IPS DF 6.9 (cell line): ENCODE measurements at regions not wholly inside any gene's neighbourhood (a gene's known extent, or its start where the extent isn't known, plus 50 kb on each side); places are given as distances from the start of the nearest gene placed in this dataset.

Experiments used
- DNase-seq: peaks from one replicate; pipeline ENCODE4 v3.0.0-alpha.2; 2013; ENCODE audit warnings: low read depth, low spot score
- H3K27ac ChIP-seq: one replicate; pipeline ENCODE4 v1.5.1; 2013; ENCODE audit warnings: low read length, control low read depth
- H3K27me3 ChIP-seq: 2 replicates; pipeline ENCODE4 v1.6.1; 2013; ENCODE audit warnings: mild to moderate bottlenecking, low read length; ENCODE audit not compliant: control insufficient read depth, insufficient read depth
- H3K36me3 ChIP-seq: 2 replicates; pipeline ENCODE4 v1.6.1; 2013; ENCODE audit warnings: low read length; ENCODE audit not compliant: control insufficient read depth, insufficient read depth
- H3K4me1 ChIP-seq: 2 replicates; pipeline ENCODE4 v1.6.1; 2013; ENCODE audit warnings: low read length; ENCODE audit not compliant: control insufficient read depth, insufficient read depth
- H3K4me3 ChIP-seq: 2 replicates; pipeline ENCODE4 v1.5.1; 2013; ENCODE audit warnings: mild to moderate bottlenecking, low read length
- H3K9me3 ChIP-seq: 2 replicates; pipeline ENCODE4 v1.6.1; 2013; ENCODE audit warnings: low read length, inconsistent platforms; ENCODE audit not compliant: control insufficient read depth, insufficient read depth
- WGBS: extraction: QIAGEN DNeasy Blood & Tissue Kit; methylation state at CpG from one replicate; pipeline ENCODE4 v1.1.7; 2013; ENCODE audit warnings: mixed read lengths, missing lambda C conversion rate; ENCODE audit not compliant: insufficient read length, insufficient coverage; 5-methylcytosine and 5-hydroxymethylcytosine counted together

DNA sequence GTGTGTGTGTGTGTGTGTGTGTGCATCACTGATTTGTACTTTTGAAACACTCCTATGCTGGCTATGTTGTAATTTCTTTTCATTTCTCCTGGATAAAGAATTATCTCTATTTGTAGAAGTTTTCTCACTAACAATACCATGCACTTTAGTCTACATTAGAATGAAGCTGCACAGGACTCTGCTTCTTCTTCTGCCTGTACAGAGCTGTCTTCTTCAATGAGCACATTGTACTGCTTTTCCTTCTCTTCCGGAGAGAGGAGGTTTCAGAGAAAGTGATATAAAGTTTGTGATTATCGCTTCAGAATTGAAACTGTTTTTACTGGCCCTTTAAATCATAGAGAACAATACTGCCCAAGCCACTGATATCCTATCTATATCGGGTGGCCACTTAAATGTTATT lies 677.0 kb downstream of the NR2F1-AS1 start:
- Histone ChIP-seq H3K4me3 (no peak overlapping the region), H3K9me3 (no peaks in the 10 kb centered on the region), H3K27ac (no peak overlapping the region), H3K27me3 (no peaks in the 10 kb centered on the region), H3K4me1 (no peaks in the 10 kb centered on the region), H3K36me3 (no peaks in the 10 kb centered on the region)
- no CpG with 5 or more reads among the region's 3 CpGs for WGBS
- DNase-seq: no peak

GRCh38 chr5:92899611-92900010 lies 681.4 kb downstream of the NR2F1-AS1 start:
- WGBS: no CpG with 5 or more reads among the region's 4 CpGs
- no peaks in the 10 kb centered on the region for H3K9me3 ChIP-seq
- H3K36me3 ChIP-seq: no peaks in the 10 kb centered on the region
- H3K4me3 ChIP-seq: no peak overlapping the region
- H3K27ac ChIP-seq: no peak overlapping the region
- H3K4me1 ChIP-seq: no peaks in the 10 kb centered on the region
- H3K27me3 ChIP-seq: no peaks in the 10 kb centered on the region
- DNase-seq: no peak

- Histone ChIP-seq H3K27me3 (no peaks in the 10 kb centered on the region), H3K4me3 (no peak overlapping the region), H3K36me3 (no peaks in the 10 kb centered on the region), H3K4me1 (no peaks in the 10 kb centered on the region), H3K27ac (no peak overlapping the region), H3K9me3 (no peaks in the 10 kb centered on the region)
- no peak for DNase-seq
These were observed 684.3 kb downstream of the NR2F1-AS1 start for GRCh38 chr5:92896722-92897121.

- Histone ChIP-seq H3K27ac (no peak overlapping the region), H3K4me3 (no peak overlapping the region), H3K36me3 (no peaks in the 10 kb centered on the region), H3K27me3 (no peaks in the 10 kb centered on the region; the same call in 1 of the 2 replicates), H3K4me1 (no peaks in the 10 kb centered on the region), H3K9me3 (no peaks in the 10 kb centered on the region)
- WGBS: no CpG with 5 or more reads among the region's 2 CpGs
- no peak for DNase-seq
These were observed 690.2 kb downstream of the NR2F1-AS1 start for GRCh38 chr5:92890841-92891244.

DNA sequence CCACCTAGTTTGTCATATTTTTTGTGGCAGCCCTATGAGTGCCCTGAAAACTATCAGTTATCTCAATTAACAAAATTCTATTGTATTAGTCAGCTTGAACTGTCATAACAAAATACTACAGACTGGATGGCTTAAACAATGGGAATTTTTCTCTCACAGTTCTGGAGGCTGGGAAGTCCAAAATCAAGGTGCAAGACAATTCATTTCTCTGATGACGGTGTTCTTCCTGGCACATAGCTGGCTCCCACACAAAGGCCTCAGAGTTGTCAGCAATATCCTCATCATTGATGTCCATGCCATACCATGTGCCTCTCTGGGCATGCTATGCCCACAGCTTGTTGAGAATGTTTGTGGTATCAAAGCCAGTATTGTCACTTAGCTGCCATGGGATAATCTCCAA lies 691.9 kb downstream of the NR2F1-AS1 start:
- Histone ChIP-seq H3K4me3 (no peak overlapping the region), H3K27me3 (no peaks in the 10 kb centered on the region; the same call in 1 of the 2 replicates), H3K36me3 (no peaks in the 10 kb centered on the region), H3K4me1 (no peaks in the 10 kb centered on the region), H3K27ac (no peak overlapping the region), H3K9me3 (no peaks in the 10 kb centered on the region)
- no peak for DNase-seq
- WGBS: no CpG with 5 or more reads among the region's 1 CpG

DNA sequence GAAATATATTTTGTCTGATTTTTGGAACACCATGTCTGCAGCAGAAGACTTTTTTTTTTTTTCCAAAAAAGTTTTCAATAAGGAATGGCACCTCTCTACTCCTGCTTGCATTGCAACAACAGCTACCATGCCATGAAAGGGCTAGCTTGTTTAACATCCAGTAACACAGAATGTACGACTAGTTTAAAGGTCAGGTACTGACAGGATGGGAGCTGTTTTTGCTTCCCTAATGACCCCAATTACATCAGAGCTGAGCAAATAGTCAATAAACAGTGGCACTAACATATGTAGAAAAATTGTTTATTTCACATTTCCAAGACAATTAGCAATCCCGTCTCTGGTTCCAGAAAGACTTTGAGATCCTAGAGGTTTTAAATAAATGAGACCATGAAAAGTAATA lies 693.8 kb downstream of the NR2F1-AS1 start:
- WGBS: no CpG with 5 or more reads among the region's 2 CpGs
- no peak for DNase-seq
- no peaks in the 10 kb centered on the region for H3K9me3 ChIP-seq

DNA sequence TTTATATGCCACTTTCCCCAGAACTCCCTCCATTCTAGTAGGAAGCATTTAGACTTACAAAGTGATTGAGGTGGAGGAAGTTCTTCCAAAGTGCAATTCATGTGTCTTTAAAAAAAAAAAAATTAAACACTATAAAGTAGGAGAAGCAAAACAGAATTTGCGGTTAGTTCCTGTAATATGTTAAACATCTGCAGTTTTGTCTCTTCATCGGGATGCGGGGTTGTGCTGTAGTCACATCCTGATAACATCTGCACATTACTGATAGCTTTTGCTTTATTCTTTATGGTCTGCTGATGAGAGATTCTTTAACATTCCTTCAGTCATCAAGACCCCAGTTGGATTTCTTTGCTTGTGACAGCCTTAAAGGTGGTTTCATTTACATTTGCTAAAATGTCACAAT lies 694.3 kb downstream of the NR2F1-AS1 start:
- Histone ChIP-seq H3K36me3 (no peaks in the 10 kb centered on the region), H3K4me1 (no peaks in the 10 kb centered on the region), H3K9me3 (no peaks in the 10 kb centered on the region), H3K27me3 (no peaks in the 10 kb centered on the region; the same call in 1 of the 2 replicates), H3K4me3 (no peak overlapping the region), H3K27ac (no peak overlapping the region)
- DNase-seq: no peak
- no CpG with 5 or more reads among the region's 3 CpGs for WGBS

More for the DNA sequence above, 693.8 kb downstream of the NR2F1-AS1 start:
- no peaks in the 10 kb centered on the region for H3K4me1 ChIP-seq
- no peaks in the 10 kb centered on the region; the same call in 1 of the 2 replicates for H3K27me3 ChIP-seq
- H3K4me3 ChIP-seq: no peak overlapping the region
- H3K36me3 ChIP-seq: no peaks in the 10 kb centered on the region
- H3K27ac ChIP-seq: no peak overlapping the region

GRCh38 chr5:92885950-92886349 lies 695.1 kb downstream of the NR2F1-AS1 start:
- Histone ChIP-seq H3K4me3 (no peak overlapping the region), H3K9me3 (no peaks in the 10 kb centered on the region), H3K27ac (no peak overlapping the region), H3K4me1 (no peaks in the 10 kb centered on the region), H3K27me3 (no peaks in the 10 kb centered on the region; the same call in 1 of the 2 replicates), H3K36me3 (no peaks in the 10 kb centered on the region)
- WGBS: no CpG with 5 or more reads among the region's 4 CpGs
- DNase-seq: no peak

DNA sequence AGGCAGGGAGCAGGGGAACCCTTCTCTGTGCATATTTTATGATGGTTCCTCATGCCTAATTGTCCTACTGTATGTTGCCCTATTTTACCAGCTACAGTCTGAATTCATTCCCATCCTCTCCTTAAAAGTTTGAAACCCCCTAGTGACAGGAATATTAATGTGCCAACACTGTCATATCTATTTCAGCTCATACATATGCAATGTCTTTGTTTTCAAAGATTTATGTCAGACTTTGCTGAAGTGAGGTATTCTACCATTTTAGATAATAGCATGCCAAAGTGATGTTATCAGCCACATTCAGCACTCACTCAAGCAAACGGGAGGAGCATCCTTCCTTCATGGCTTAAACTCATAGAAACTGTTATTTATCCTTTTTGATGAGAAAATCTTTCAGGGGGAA lies 696.5 kb downstream of the NR2F1-AS1 start:
- Histone ChIP-seq H3K9me3 (no peaks in the 10 kb centered on the region), H3K36me3 (no peaks in the 10 kb centered on the region), H3K4me3 (no peak overlapping the region), H3K4me1 (no peaks in the 10 kb centered on the region), H3K27ac (no peak overlapping the region), H3K27me3 (no peaks in the 10 kb centered on the region; the same call in 1 of the 2 replicates)
- WGBS: no CpG with 5 or more reads among the region's 1 CpG
- DNase-seq: no peak

- Histone ChIP-seq H3K27me3 (no peaks in the 10 kb centered on the region), H3K9me3 (no peaks in the 10 kb centered on the region), H3K36me3 (no peaks in the 10 kb centered on the region), H3K4me1 (no peaks in the 10 kb centered on the region; the same call in 1 of the 2 replicates), H3K4me3 (no peak overlapping the region), H3K27ac (no peak overlapping the region)
- no CpG with 5 or more reads among the region's 2 CpGs for WGBS
- DNase-seq: no peak
These were observed 701.0 kb downstream of the NR2F1-AS1 start for GRCh38 chr5:92879806-92880543.

GRCh38 chr5:92874790-92875189 lies 706.2 kb downstream of the NR2F1-AS1 start:
- WGBS: no CpG with 5 or more reads among the region's 2 CpGs
- no peak overlapping the region for H3K4me3 ChIP-seq
- no peaks in the 10 kb centered on the region; the same call in 1 of the 2 replicates for H3K4me1 ChIP-seq
- no peaks in the 10 kb centered on the region for H3K36me3 ChIP-seq
- H3K27ac ChIP-seq: no peak overlapping the region
- DNase-seq: no peak
- no peaks in the 10 kb centered on the region for H3K27me3 ChIP-seq
- H3K9me3 ChIP-seq: no peaks in the 10 kb centered on the region
